Spleen (tissue), 11 donors: ENCODE measurements at regions not wholly inside any gene's neighbourhood (a gene's known extent, or its start where the extent isn't known, plus 50 kb on each side); places are given as distances from the start of the nearest gene placed in this dataset.

Experiments
- DNase-seq: peaks from one replicate; pipeline ENCODE4 v3.0.0-alpha.2; 2020
- H3K27ac ChIP-seq, 8 donors: fragments of 200-600 bp; sonication (generic) in 7 of 8; 1 replicate in 4 of 8; 2 replicates in 4 of 8; pipeline versions ENCODE4 v1.5.0 to v1.8.0; 2016 to 2021; ENCODE audit warnings: inconsistent platforms in 4 of 8, mild to moderate bottlenecking in 4 of 8, moderate library complexity in 1 of 8
- H3K27me3 ChIP-seq, 7 donors: fragments of 200-600 bp; sonication (generic) in 6 of 7; replicated peaks in 1 of 7; 1 replicate in 4 of 7; 2 replicates in 3 of 7; pipeline versions ENCODE4 v1.5.0 to v1.8.0; 2016 to 2021; ENCODE audit warnings: inconsistent platforms in 3 of 7, mild to moderate bottlenecking in 1 of 7
- H3K36me3 ChIP-seq, 6 donors: fragments of 200-600 bp; sonication (generic) in 5 of 6; 1 replicate in 4 of 6; 2 replicates in 2 of 6; pipeline versions ENCODE4 v1.5.0 to v1.8.0; 2016 to 2021; ENCODE audit warnings: inconsistent platforms in 2 of 6
- H3K4me1 ChIP-seq, 6 donors: fragments of 200-600 bp; sonication (generic) in 5 of 6; 1 replicate in 3 of 6; 2 replicates in 3 of 6; pipeline versions ENCODE4 v1.5.0 to v1.8.0; 2016 to 2021; ENCODE audit warnings: inconsistent platforms in 3 of 6
- H3K4me3 ChIP-seq, 8 donors: fragments of 200-600 bp; sonication (generic) in 7 of 8; 1 replicate in 4 of 8; 2 replicates in 4 of 8; pipeline versions ENCODE4 v1.5.0 to v1.8.0; 2016 to 2021; ENCODE audit warnings: inconsistent platforms in 4 of 8, mild to moderate bottlenecking in 4 of 8, moderate library complexity in 2 of 8
- H3K9me3 ChIP-seq, 8 donors: fragments of 200-600 bp; sonication (generic) in 7 of 8; 1 replicate in 4 of 8; 2 replicates in 4 of 8; pipeline versions ENCODE4 v1.5.0 to v1.8.0; 2016 to 2021; ENCODE audit warnings: inconsistent platforms in 4 of 8
- CTCF ChIP-seq, 11 experiments: fragments of 200-600 bp in 7 of 11; fragments of 450-650 bp in 4 of 11; sonication (generic) in 4 of 11; IDR thresholded peaks in 8 of 11; conservative IDR thresholded peaks in 3 of 11; 1 replicate in 7 of 11; 2 replicates in 4 of 11; pipeline versions ENCODE4 v1.4.0 to v1.8.0; 2016 to 2021; ENCODE audit warnings: antibody characterized with exemption in 11 of 11, inconsistent platforms in 4 of 11, mild to moderate bottlenecking in 1 of 11
- POLR2A ChIP-seq, 3 donors: fragments of 450-650 bp; IDR thresholded peaks; one replicate each; pipeline ENCODE4 v1.5.1; 2017; ENCODE audit warnings: antibody characterized with exemption in 3 of 3, mild to moderate bottlenecking in 1 of 3
- POLR2AphosphoS5 ChIP-seq, 3 donors: sonication (generic); formaldehyde crosslinking; IDR thresholded peaks; one replicate each; pipeline ENCODE4 v1.5.1; 2017; ENCODE audit warnings: antibody characterized with exemption in 3 of 3
- WGBS, 5 donors: extraction: QIAGEN DNeasy Blood & Tissue Kit in 3 of 5; methylation state at CpG; one replicate each; pipeline versions ENCODE4 v1.1.5 to v1.1.7; 2013 to 2018; 5-methylcytosine and 5-hydroxymethylcytosine counted together
- intact Hi-C: fragments of 100-400 bp; cut with DNase I; formaldehyde crosslinking; loops from one replicate; pipeline ENCODE4 v1.15.0; 2023; ENCODE audit warnings: low total_unique reads
- donor health status: healthy with polysubstance abuse.
- donor health status: DM: no; HTN: no; CAD: no; lungs with moderate emphysema.
- donor health status: DM: no; HTN: no; CAD: no.
- donor health status: Bipolar disorder and iron deficiency.
- donor health status: healthy.
- donor health status: DM: no; HTN: no; CAD: no.
- donor health status: DM: yes; HTN: yes; CAD: no.

GRCh38 chr20:10749084-10749483, 75.3 kb upstream of the JAG1 start:
- Histone ChIP-seq H3K4me3 (no peak overlapping the region), H3K9me3 (no peaks in the 10 kb centered on the region)

GRCh38 chr20:10752206-10752605, 78.4 kb upstream of the JAG1 start:
- no peak for DNase-seq
- Histone ChIP-seq H3K4me3 (no peak overlapping the region), H3K9me3 (no peaks in the 10 kb centered on the region), H3K27me3 (peaks cover 0 to 3% (median 0%) of the 10 kb centered on the region in 7 donors), H3K4me1 (peaks cover 0 to 5% (median under 1%) of the 10 kb centered on the region in 6 donors), H3K27ac (no peak overlapping the region), H3K36me3 (no peaks in the 10 kb centered on the region)
- TF ChIP-seq POLR2A (IDR thresholded peaks at IDR 0.05) (no peak), CTCF (IDR thresholded peaks at IDR 0.05 in 8 of 11, conservative IDR thresholded peaks at IDR 0.05 in 3 of 11) (no peak), POLR2AphosphoS5 (IDR thresholded peaks at IDR 0.05) (no peak)
- intact Hi-C loops: no loop called here

More at GRCh38 chr20:10749084-10749483, 75.3 kb upstream of the JAG1 start:
- DNase-seq: no peak
- H3K27me3 ChIP-seq: no peaks in the 10 kb centered on the region
- H3K4me1 ChIP-seq: peaks cover 0 to 31% (median 7%) of the 10 kb centered on the region in 6 donors
- no peak for TF ChIP-seq CTCF (IDR thresholded peaks at IDR 0.05 in 8 of 11, conservative IDR thresholded peaks at IDR 0.05 in 3 of 11)
- no peak for TF ChIP-seq POLR2AphosphoS5 (IDR thresholded peaks at IDR 0.05)
- no peak for TF ChIP-seq POLR2A (IDR thresholded peaks at IDR 0.05)
- intact Hi-C loops: no loop called here
- no peak overlapping the region for H3K27ac ChIP-seq
- no peaks in the 10 kb centered on the region for H3K36me3 ChIP-seq

- Histone ChIP-seq H3K27me3 (peaks cover 0 to 8% (median 0%) of the 10 kb centered on the region in 7 donors), H3K36me3 (no peaks in the 10 kb centered on the region), H3K27ac (no peak overlapping the region), H3K4me3 (no peak overlapping the region), H3K4me1 (no peaks in the 10 kb centered on the region), H3K9me3 (no peaks in the 10 kb centered on the region)
- 12 to 33% (median 26%) methylated on average over 2 of the region's 2 CpGs for WGBS, 5 donors
- no peak for DNase-seq
- intact Hi-C loops: no loop called here
- TF ChIP-seq CTCF (IDR thresholded peaks at IDR 0.05 in 8 of 11, conservative IDR thresholded peaks at IDR 0.05 in 3 of 11): no peak
- no peak for TF ChIP-seq POLR2AphosphoS5 (IDR thresholded peaks at IDR 0.05)
- no peak for TF ChIP-seq POLR2A (IDR thresholded peaks at IDR 0.05)
Measured at GRCh38 chr20:10754824-10755223, 81.0 kb upstream of the JAG1 start.

GRCh38 chr20:10758446-10758845, 84.6 kb upstream of the JAG1 start:
- DNase-seq: no peak
- intact Hi-C loops: no loop called here
- Histone ChIP-seq H3K4me1 (no peaks in the 10 kb centered on the region), H3K27ac (no peak overlapping the region), H3K27me3 (peaks cover 0 to 8% (median 0%) of the 10 kb centered on the region in 7 donors), H3K4me3 (no peak overlapping the region), H3K9me3 (no peaks in the 10 kb centered on the region), H3K36me3 (no peaks in the 10 kb centered on the region)
- TF ChIP-seq POLR2A (IDR thresholded peaks at IDR 0.05) (no peak), CTCF (IDR thresholded peaks at IDR 0.05 in 8 of 11, conservative IDR thresholded peaks at IDR 0.05 in 3 of 11) (no peak), POLR2AphosphoS5 (IDR thresholded peaks at IDR 0.05) (no peak)
- WGBS, 5 donors: 66 to 85% (median 67%) methylated on average over 4 of the region's 4 CpGs
